Psoas muscle (tissue), 7 donors: ENCODE measurements at regions not wholly inside any gene's neighbourhood (a gene's known extent, or its start where the extent isn't known, plus 50 kb on each side); places are given as distances from the start of the nearest gene placed in this dataset.

Experiments
- ATAC-seq, 4 donors: fragments of 200-7000 bp; cut with Tn5 transposase; one replicate each; pipeline ENCODE4 v1.9.1; 2020; ENCODE audit warnings: moderate library complexity in 3 of 4, mild to moderate bottlenecking in 2 of 4
- DNase-seq, 2 donors: peaks; one replicate each; pipeline ENCODE4 v3.0.0-alpha.2; 2020
- H3K27ac ChIP-seq: fragments of 200-600 bp; one replicate; pipeline ENCODE4 v1.8.0; 2022
- H3K27me3 ChIP-seq, 3 donors: fragments of 200-600 bp in 1 of 3; one replicate each; pipeline versions ENCODE4 v1.6.1 to v1.8.0; 2013 to 2022; ENCODE audit warnings: low read length in 2 of 3, mild to moderate bottlenecking in 2 of 3, moderate library complexity in 1 of 3; ENCODE audit not compliant: insufficient read depth in 3 of 3
- H3K36me3 ChIP-seq, 2 donors: fragments of 200-600 bp in 1 of 2; one replicate each; pipeline versions ENCODE4 v1.6.1 to v1.8.0; 2013 to 2022; ENCODE audit warnings: low read depth in 1 of 2, mild to moderate bottlenecking in 1 of 2, moderate library complexity in 1 of 2; ENCODE audit not compliant: insufficient read depth in 1 of 2
- H3K4me1 ChIP-seq: fragments of 200-600 bp; one replicate; pipeline ENCODE4 v1.8.0; 2022
- H3K4me3 ChIP-seq: fragments of 200-600 bp; one replicate; pipeline ENCODE4 v1.8.0; 2022; ENCODE audit warnings: mild to moderate bottlenecking
- H3K9me3 ChIP-seq: fragments of 200-600 bp; one replicate; pipeline ENCODE4 v1.8.0; 2022
- CTCF ChIP-seq: fragments of 200-600 bp; IDR thresholded peaks from one replicate; pipeline ENCODE4 v1.8.0; 2022; ENCODE audit warnings: antibody characterized with exemption
- WGBS, 3 donors: extraction: QIAGEN DNeasy Blood & Tissue Kit; methylation state at CpG; one replicate each; pipeline versions ENCODE4 v1.1.6 to v1.1.7; 2013; 5-methylcytosine and 5-hydroxymethylcytosine counted together
- intact Hi-C, 2 donors: fragments of 100-400 bp; cut with DNase I; formaldehyde crosslinking; loops; one replicate each; pipeline versions ENCODE4 v1.11.0 to v1.14.2; 2022
- donor health status: healthy with polysubstance abuse.
- donor health status: DM: no; HTN: no; CAD: no; lungs with moderate emphysema.
- donor health status: Bipolar disorder and iron deficiency.
- donor health status: healthy.
- donor health status: DM: yes; HTN: yes; CAD: no.
- donor health status: DM: no; HTN: no; CAD: no.
- donor health status: DM: yes; HTN: yes; CAD: no.

GRCh38 chr4:72951147-72951546, 118.4 kb downstream of the COX18 start:
- no peak overlapping the region for H3K27ac ChIP-seq
- ATAC-seq: no peak
- no peak for TF ChIP-seq CTCF
- H3K4me1 ChIP-seq: no peaks in the 10 kb centered on the region
- H3K9me3 ChIP-seq: no peaks in the 10 kb centered on the region
- H3K4me3 ChIP-seq: no peak overlapping the region
- WGBS, 3 donors: 84 to 95% (median 90%) methylated on average over 1 of the region's 1 CpG
- no peak for DNase-seq
- intact Hi-C loops: no loop called here
- no peaks in the 10 kb centered on the region for H3K36me3 ChIP-seq
- no peaks in the 10 kb centered on the region for H3K27me3 ChIP-seq

- Histone ChIP-seq H3K9me3 (no peaks in the 10 kb centered on the region), H3K4me3 (no peak overlapping the region), H3K36me3 (no peaks in the 10 kb centered on the region), H3K4me1 (no peaks in the 10 kb centered on the region), H3K27ac (no peak overlapping the region), H3K27me3 (no peaks in the 10 kb centered on the region)
- intact Hi-C loops: no loop called here
- DNase-seq: no peak
- 80 to 94% (median 83%) methylated on average over 1 of the region's 1 CpG for WGBS, 3 donors
- TF ChIP-seq CTCF: no peak
- no peak for ATAC-seq
Observed at GRCh38 chr4:72948080-72948479, 121.4 kb downstream of the COX18 start.

GRCh38 chr4:72945719-72946336, 123.7 kb downstream of the COX18 start:
- Histone ChIP-seq H3K9me3 (no peaks in the 10 kb centered on the region), H3K27me3 (no peaks in the 10 kb centered on the region), H3K4me1 (no peaks in the 10 kb centered on the region), H3K27ac (no peak overlapping the region), H3K4me3 (no peak overlapping the region), H3K36me3 (no peaks in the 10 kb centered on the region)
- WGBS, 3 donors: 71 to 74% (median 72%) methylated on average over 5 of the region's 5 CpGs
- DNase-seq (no peak), ATAC-seq (no peak)
- intact Hi-C loops: no loop called here
- no peak for TF ChIP-seq CTCF

- 63 to 66% (median 64%) methylated on average over 4 of the region's 4 CpGs for WGBS, 3 donors
- H3K4me1 ChIP-seq: no peaks in the 10 kb centered on the region
- ATAC-seq: no peak
Observed at GRCh38 chr4:72942565-72942964, 127.0 kb downstream of the COX18 start.

More at GRCh38 chr4:72942565-72942964, 127.0 kb downstream of the COX18 start:
- no peak for DNase-seq
- intact Hi-C loops: no loop called here
- Histone ChIP-seq H3K27me3 (no peaks in the 10 kb centered on the region), H3K27ac (no peak overlapping the region), H3K9me3 (no peaks in the 10 kb centered on the region), H3K36me3 (no peaks in the 10 kb centered on the region), H3K4me3 (no peak overlapping the region)
- no peak for TF ChIP-seq CTCF
